Common myeloid progenitor, CD34-positive (primary cell): ENCODE measurements at regions not wholly inside any gene's neighbourhood (a gene's known extent, or its start where the extent isn't known, plus 50 kb on each side); places are given as distances from the start of the nearest gene placed in this dataset.

ENCODE experiments used
- CTCF ChIA-PET: fragments of 350-600 bp; sonication (Branson Sonifier 250); formaldehyde crosslinking; loops from one replicate; lab custom pipeline; 2021; ENCODE audit warnings: antibody characterized with exemption; lab: Charles Lee
- POLR2A ChIA-PET: fragments of 350-600 bp; sonication (Branson Sonifier 250); formaldehyde crosslinking; loops from one replicate; lab custom pipeline; 2021; ENCODE audit warnings: antibody characterized with exemption; lab: Charles Lee
- DNase-seq, 3 donors: peaks; one replicate each; pipeline versions ENCODE4 v3.0.0 to v3.0.0-alpha.2; 2013
- H3K27ac ChIP-seq, 2 experiments: 1 replicate in 1 of 2; 2 replicates in 1 of 2; pipeline ENCODE4 v1.7.0; 2013; ENCODE audit warnings: inconsistent platforms in 2 of 2, low read length in 2 of 2, mild to moderate bottlenecking in 2 of 2, low read depth in 1 of 2, moderate library complexity in 1 of 2; ENCODE audit not compliant: severe bottlenecking in 2 of 2, insufficient read depth in 1 of 2, poor library complexity in 1 of 2
- H3K27me3 ChIP-seq, 5 experiments: replicated peaks in 2 of 5; 1 replicate in 3 of 5; 2 replicates in 2 of 5; pipeline versions ENCODE4 v1.6.1 to v1.7.0; 2013; ENCODE audit warnings: low read length in 4 of 5, mild to moderate bottlenecking in 2 of 5, moderate library complexity in 2 of 5, inconsistent platforms in 1 of 5; ENCODE audit not compliant: insufficient read depth in 5 of 5, control insufficient read depth in 4 of 5
- H3K36me3 ChIP-seq, 4 experiments: 1 replicate in 2 of 4; 2 replicates in 2 of 4; pipeline versions ENCODE4 v1.6.1 to v1.7.0; 2013; ENCODE audit warnings: low read length in 3 of 4, control low read depth in 1 of 4, mild to moderate bottlenecking in 1 of 4; ENCODE audit not compliant: control insufficient read depth in 4 of 4, insufficient read depth in 4 of 4
- H3K4me1 ChIP-seq, 4 experiments: 1 replicate in 3 of 4; 2 replicates in 1 of 4; pipeline versions ENCODE4 v1.6.1 to v1.7.1; 2013; ENCODE audit warnings: low read length in 3 of 4, mild to moderate bottlenecking in 3 of 4, control low read depth in 1 of 4, inconsistent platforms in 1 of 4, moderate library complexity in 1 of 4; ENCODE audit not compliant: control insufficient read depth in 4 of 4, insufficient read depth in 4 of 4; ENCODE audit errors: control extremely low read depth in 1 of 4
- H3K4me3 ChIP-seq, 7 experiments: 1 replicate in 4 of 7; 2 replicates in 3 of 7; pipeline versions ENCODE4 v1.5.1 to v1.7.0; 2013; ENCODE audit warnings: mild to moderate bottlenecking in 7 of 7, low read length in 6 of 7, moderate library complexity in 6 of 7, inconsistent platforms in 2 of 7, low read depth in 2 of 7, control low read depth in 1 of 7; ENCODE audit not compliant: insufficient read depth in 4 of 7, control insufficient read depth in 1 of 7; ENCODE audit errors: extremely low read depth in 1 of 7
- H3K9me3 ChIP-seq, 5 experiments: 1 replicate in 4 of 5; 2 replicates in 1 of 5; pipeline versions ENCODE4 v1.6.1 to v1.7.1; 2013; ENCODE audit warnings: low read length in 4 of 5, mild to moderate bottlenecking in 2 of 5, inconsistent platforms in 1 of 5, low read depth in 1 of 5, moderate library complexity in 1 of 5; ENCODE audit not compliant: control insufficient read depth in 4 of 5, insufficient read depth in 2 of 5; ENCODE audit errors: control extremely low read depth in 1 of 5
- WGBS: methylation state at CpG from one replicate; pipeline ENCODE4 v1.1.5; 2013; ENCODE audit not compliant: insufficient coverage; 5-methylcytosine and 5-hydroxymethylcytosine counted together

DNA sequence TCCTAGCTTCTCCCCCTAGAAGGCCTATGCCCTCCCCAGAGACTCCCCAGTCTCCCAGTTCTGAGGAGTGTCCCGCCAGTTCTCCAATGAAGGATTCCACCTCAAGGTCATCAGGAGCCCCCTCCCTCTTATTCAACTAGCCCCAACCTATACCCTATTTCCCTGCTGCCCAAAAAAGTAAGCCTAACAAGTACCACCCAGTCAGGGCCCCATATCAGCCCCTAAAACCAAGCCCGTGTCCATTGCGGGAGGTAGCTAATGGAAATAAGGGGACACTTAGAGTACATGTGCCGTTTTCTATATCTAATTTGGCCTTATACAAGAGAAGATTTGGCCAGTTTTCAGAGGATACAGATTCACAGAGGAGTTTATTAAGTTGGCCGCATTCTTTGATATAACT is 416.2 kb downstream of the MATN1 start:
- no peak overlapping the region for H3K4me3 ChIP-seq
- H3K27ac ChIP-seq, result no peak overlapping the region
- H3K36me3 ChIP-seq, result no peaks in the 10 kb centered on the region
- H3K9me3 ChIP-seq, result peaks cover 0 to 5% (median 0%) of the 10 kb centered on the region in 5 experiments
- CTCF ChIA-PET, result no interaction called here
- 100% methylated on average over 5 of the region's 5 CpGs for WGBS
- peaks cover 0 to 48% (median 5%) of the 10 kb centered on the region in 5 experiments for H3K27me3 ChIP-seq
- DNase-seq, result no peak
- no peaks in the 10 kb centered on the region for H3K4me1 ChIP-seq
- POLR2A ChIA-PET, result no interaction called here

DNA sequence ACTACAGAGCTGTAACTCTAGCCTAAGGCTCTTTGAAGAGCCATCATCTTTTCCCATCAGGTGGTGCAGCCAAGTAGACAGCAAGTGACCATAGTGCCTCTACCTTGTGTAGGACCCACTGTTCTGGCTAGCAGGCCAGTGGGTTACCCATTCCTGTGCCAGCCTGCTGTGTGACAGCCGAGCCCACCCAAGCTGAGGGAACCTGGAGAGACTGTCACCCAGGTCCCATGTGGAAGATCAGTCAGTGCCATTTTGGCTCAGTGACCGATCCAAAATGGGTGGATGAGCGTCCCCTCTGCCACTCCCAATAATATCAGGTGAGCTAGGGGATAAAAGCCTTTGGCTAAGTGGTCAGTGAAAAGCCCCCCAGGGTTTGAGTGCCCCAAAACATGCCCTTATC is 417.9 kb downstream of the MATN1 start:
- H3K36me3 ChIP-seq, result no peaks in the 10 kb centered on the region
- H3K27me3 ChIP-seq, result peaks cover 0 to 36% (median 5%) of the 10 kb centered on the region in 5 experiments
- POLR2A ChIA-PET, result no interaction called here

DNA sequence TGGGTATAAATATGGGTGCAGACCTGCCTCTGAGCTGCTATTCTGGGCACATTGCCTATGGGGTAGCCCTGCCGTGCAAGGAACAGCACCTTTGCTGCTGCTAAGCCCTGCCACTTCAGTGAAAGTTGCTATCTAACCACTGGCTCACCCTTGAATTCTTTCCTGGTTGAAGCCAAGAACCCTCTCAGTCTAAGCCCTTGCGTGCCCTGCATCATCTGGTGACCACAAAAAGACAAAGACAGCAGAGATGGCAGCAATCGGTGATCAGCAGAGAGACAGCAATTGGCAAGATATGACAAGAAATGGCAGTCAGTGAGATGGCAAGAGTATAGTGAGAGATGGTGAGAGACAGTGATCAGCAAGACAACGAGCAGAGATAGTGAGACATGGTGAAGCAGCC is 418.3 kb downstream of the MATN1 start:
- Histone ChIP-seq H3K27me3 (peaks cover 0 to 36% (median 5%) of the 10 kb centered on the region in 5 experiments), H3K9me3 (peaks cover 0 to 5% (median 0%) of the 10 kb centered on the region in 5 experiments), H3K36me3 (no peaks in the 10 kb centered on the region), H3K4me1 (no peaks in the 10 kb centered on the region), H3K4me3 (no peak overlapping the region), H3K27ac (no peak overlapping the region)
- no peak for DNase-seq
- 73% methylated on average over 4 of the region's 4 CpGs for WGBS
- ChIA-PET CTCF (no interaction called here), POLR2A (no interaction called here)

More for the DNA sequence above, 417.9 kb downstream of the MATN1 start:
- DNase-seq, result no peak
- CTCF ChIA-PET, result no interaction called here
- 89% methylated on average over 2 of the region's 3 CpGs for WGBS
- no peak overlapping the region for H3K27ac ChIP-seq
- H3K4me3 ChIP-seq, result no peak overlapping the region
- peaks cover 0 to 5% (median 0%) of the 10 kb centered on the region in 5 experiments for H3K9me3 ChIP-seq
- no peaks in the 10 kb centered on the region for H3K4me1 ChIP-seq

DNA sequence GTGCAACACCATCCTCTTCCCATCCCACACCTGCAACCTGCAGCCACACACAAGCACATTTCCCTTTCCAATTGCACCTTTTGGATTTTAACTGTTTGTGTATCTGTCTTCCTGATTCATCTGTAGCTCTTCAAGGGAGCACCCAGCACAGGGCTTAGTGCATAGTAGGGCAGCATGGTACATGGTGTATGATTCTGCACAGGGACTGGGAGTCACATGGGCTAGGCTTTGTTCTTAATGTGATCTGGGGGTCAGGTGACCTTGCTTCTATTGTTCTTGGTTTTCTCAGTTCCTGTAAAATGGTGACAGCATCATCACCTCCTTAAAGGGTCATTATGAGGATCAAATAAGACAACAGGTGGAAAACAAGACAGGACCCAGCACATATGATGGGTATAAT is 419.3 kb downstream of the MATN1 start:
- no peak for DNase-seq
- H3K9me3 ChIP-seq, result peaks cover 0 to 5% (median 0%) of the 10 kb centered on the region in 5 experiments
- no peak overlapping the region for H3K4me3 ChIP-seq
- no peaks in the 10 kb centered on the region for H3K4me1 ChIP-seq
- CTCF ChIA-PET, result no interaction called here
- no peak overlapping the region for H3K27ac ChIP-seq
- H3K36me3 ChIP-seq, result no peaks in the 10 kb centered on the region
- H3K27me3 ChIP-seq, result peaks cover 0 to 43% (median 5%) of the 10 kb centered on the region in 5 experiments
- POLR2A ChIA-PET, result no interaction called here

DNA sequence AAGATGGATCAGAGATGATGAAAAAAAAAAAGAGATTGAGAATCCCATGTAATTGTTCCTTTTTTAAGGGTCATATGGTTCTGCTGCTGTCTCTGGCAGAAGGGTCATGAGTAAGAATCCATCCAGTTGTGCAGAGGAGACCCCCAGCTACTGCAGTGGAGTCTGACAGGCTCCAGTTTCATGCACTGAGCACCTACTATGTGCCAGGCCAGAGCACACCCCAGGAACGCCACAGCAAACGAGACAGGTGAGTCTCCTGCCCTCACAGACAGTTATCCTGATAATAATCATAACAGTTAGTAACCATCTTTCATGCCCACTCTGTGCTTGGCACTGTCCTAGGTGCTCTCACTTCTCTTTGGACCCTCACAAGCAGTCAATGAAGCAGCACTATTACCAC is 420.0 kb downstream of the MATN1 start:
- 100% methylated on average over 1 of the region's 2 CpGs for WGBS
- no peaks in the 10 kb centered on the region for H3K36me3 ChIP-seq
- H3K27ac ChIP-seq, result no peak overlapping the region
- peaks cover 0 to 44% (median 5%) of the 10 kb centered on the region in 5 experiments for H3K27me3 ChIP-seq
- ChIA-PET POLR2A (no interaction called here), CTCF (no interaction called here)
- peaks cover 0 to 5% (median 0%) of the 10 kb centered on the region in 5 experiments for H3K9me3 ChIP-seq
- DNase-seq, result no peak
- no peaks in the 10 kb centered on the region for H3K4me1 ChIP-seq
- H3K4me3 ChIP-seq, result no peak overlapping the region

DNA sequence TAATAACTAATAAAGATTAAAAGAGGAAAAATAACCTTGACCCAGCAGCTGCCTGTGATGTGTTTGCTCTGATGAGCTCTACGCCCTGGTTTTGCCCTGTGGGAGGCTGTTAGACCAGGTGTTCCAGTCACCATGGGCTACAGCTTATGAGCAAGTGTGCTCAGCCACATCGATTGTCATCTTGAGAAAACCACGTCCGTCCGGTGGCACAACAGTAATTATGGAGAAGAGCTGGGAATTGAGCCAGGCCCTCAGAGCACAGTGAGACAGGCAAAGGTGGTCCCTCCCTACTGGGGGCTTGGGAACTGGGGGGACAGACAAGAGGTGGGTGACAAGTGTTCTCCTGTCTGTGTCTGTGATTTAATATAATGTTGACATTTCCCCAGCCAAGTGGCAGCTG is 420.5 kb downstream of the MATN1 start:
- POLR2A ChIA-PET, result no interaction called here

DNA sequence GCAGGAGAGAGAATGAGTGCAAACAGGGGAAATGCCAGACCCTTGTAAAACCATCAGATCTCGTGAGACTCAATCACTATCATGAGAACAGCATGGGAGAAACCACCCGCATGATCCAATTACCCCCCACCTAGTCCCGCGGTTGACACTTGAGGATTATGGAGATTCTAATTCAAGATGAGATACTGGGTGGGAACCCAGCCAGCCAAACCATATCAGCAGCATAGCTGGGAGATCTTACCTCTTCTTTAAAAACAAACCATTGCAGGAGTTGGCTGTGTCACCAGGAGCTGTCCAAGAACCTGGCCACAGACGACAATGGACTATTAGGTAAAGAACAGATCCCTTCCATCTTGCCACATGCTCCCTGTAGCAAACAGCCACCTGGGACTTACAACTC is 422.7 kb downstream of the MATN1 start:
- no peaks in the 10 kb centered on the region for H3K4me1 ChIP-seq
- 90% methylated on average over 2 of the region's 5 CpGs for WGBS
- H3K36me3 ChIP-seq, result no peaks in the 10 kb centered on the region
- H3K27ac ChIP-seq, result no peak overlapping the region
- ChIA-PET CTCF (no interaction called here), POLR2A (no interaction called here)
- H3K4me3 ChIP-seq, result no peak overlapping the region
- H3K27me3 ChIP-seq, result peaks cover 0 to 34% (median 6%) of the 10 kb centered on the region in 5 experiments
- H3K9me3 ChIP-seq, result peaks cover 0 to 11% (median 0%) of the 10 kb centered on the region in 5 experiments
- DNase-seq, result no peak

More for the DNA sequence above, 420.5 kb downstream of the MATN1 start:
- CTCF ChIA-PET, result no interaction called here
- H3K27me3 ChIP-seq, result peaks cover 0 to 39% (median 5%) of the 10 kb centered on the region in 5 experiments
- H3K36me3 ChIP-seq, result no peaks in the 10 kb centered on the region
- no peak overlapping the region for H3K4me3 ChIP-seq
- 92% methylated on average over 5 of the region's 5 CpGs for WGBS
- DNase-seq, result no peak
- peaks cover 0 to 2% (median 0%) of the 10 kb centered on the region in 5 experiments for H3K9me3 ChIP-seq
- no peak overlapping the region for H3K27ac ChIP-seq
- no peaks in the 10 kb centered on the region for H3K4me1 ChIP-seq
